Fibroblast of peridontal ligament (primary cell): ENCODE measurements at regions not wholly inside any gene's neighbourhood (a gene's known extent, or its start where the extent isn't known, plus 50 kb on each side); places are given as distances from the start of the nearest gene placed in this dataset.
"Not testable (repeated sequence)": the region's sequence is repeated elsewhere in the genome, so short reads cannot be mapped to it uniquely, and the experiment has no call there.

Experiments
- DNase-seq: peaks from one replicate; pipeline ENCODE4 v3.0.0-alpha.2; 2010; ENCODE audit errors: extremely low read depth

GRCh38 chr9:129435988-129436717 is 184.7 kb downstream of the C9orf50 start:
- no peak for DNase-seq

DNA sequence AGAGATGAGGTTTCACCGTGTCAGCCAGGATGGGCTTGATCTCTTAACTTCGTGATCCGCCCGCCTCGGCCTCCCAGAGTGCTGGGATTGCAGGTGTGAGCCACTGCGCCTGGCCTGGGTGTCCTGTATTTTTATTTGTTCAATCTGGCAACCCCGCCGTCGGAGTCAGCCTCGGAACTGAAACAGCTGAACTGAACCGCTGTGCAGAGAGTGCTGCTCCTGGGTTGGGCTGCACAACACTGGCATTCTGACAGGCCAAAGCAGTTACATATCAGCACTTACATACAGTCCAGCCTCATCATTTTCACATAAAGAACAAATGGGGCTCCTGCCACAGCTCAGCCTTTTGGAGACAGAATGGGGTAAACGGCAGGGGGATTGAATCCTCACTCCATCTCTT is 185.6 kb downstream of the C9orf50 start:
- DNase-seq: no peak

- no peak for DNase-seq
These were observed 186.7 kb downstream of the C9orf50 start for GRCh38 chr9:129434187-129434586.

DNA sequence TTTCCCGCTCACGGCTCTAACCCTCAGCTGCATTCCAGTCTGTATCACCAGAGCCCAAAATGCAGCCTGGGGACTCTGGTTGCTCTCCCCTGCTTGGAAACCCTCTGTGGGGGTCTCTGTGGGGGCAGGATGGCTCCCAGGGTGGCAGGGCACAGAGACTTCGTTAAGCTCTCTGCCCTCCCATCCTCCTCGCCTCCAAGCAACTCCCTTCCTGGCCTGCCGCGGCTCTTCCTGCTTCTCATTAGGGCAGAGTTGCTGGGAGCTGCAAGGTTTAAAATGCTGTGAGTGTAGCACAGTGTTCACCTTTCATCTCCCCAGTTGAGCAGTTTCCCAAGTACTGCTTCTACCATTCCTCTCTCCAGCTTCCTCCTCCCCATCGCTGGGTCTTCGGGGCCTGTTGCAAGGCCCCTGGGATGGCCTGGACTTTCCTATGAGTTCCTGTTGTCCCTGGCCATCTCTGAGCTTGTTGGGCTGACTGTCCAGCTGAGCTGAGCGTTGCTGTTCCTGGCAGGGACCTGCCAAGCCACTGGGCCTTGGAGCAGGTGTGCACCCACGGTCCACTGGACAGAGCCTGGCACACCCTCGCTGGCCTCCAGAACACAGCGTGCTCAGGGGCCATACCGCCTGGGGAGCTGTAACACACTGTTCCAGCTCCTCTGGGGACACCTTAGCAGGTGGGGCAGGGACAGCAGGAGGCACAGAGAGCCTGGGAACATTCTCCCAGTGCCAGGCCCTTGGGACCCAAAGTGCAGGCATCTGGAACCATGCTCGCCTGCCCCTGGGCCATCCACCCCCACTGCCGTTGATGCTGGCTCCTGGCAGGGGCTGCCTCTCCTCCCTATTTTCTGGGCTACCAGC is 188.4 kb downstream of the C9orf50 start:
- DNase-seq: no peak

- DNase-seq: no peak
These were observed 189.8 kb downstream of the C9orf50 start for GRCh38 chr9:129430940-129431643.

DNA sequence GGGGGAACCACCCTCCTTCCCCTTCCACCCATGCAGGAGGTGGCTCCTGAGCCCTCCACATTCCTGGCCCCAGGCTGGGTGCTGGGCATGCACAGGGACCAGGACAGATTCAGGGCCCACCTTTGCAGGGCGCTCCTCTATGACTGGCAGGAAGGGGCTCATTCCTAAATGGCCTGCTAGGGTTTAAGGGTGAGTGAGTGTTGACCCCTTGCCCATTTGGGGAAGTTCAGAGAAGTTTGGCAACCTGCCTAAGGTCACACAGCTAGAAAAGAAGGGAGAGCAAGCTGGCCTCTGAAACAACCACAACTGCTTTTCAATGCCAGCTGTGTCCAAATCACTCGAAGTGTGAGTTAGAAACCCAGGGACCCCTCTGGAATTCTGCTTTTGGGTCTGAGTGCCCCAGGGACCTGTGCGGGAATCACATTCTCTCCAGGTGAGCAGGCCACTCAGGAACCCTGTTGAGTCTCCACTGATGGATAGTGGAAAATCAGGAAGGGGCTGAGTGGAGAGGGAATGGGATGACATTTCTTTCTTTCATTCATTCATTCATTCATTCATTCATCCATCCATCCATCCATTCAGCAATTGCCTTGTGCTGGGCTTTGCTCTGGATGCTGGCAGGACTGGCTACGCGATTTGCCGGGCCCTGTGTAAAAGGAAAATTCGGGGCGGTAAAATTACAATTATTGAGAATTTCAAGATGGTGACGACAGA is 191.9 kb downstream of the C9orf50 start:
- DNase-seq: no peak

DNA sequence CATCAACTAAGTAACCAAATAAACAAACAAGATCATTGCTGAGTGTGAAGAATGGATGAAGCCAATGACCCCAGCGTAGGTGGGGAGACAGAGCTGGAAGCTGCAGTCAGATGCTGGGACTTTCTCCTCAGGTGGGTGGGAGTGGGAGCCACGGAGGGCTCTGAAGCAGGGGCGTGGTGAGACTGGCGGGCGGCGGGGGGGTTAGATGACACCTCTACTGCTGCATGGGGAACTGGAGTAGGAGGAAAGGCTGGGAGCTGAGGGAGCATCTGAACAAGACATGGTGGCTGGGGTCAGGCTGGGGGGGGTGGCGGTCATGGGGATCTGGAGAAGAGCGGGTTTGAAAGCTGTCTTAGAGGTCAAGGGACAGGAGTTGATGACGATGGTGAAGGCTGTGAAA is 193.8 kb downstream of the C9orf50 start:
- DNase-seq: no peak

- not testable (repeated sequence) for DNase-seq
These were observed 197.1 kb downstream of the C9orf50 start for GRCh38 chr9:129423755-129424154.

- no peak for DNase-seq
These were observed 197.7 kb downstream of the C9orf50 start for GRCh38 chr9:129423216-129423615.

DNA sequence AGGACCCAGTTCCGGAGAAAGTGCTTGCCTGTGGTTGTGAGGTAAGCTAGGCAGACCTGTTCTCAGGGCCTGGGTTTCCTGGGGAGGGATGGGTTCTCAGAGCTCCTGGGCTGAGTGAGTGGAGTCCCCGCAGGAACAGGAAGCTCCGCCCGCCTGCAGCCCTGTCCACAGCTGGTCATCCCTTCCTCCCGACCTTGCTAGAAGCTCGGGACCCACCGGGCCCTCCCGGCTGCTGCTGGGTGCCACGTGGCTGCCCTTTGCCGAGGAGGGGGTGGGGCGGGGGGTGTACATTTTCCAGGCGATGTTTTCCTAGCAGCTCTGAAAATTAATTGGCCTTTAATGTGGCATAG is 198.1 kb downstream of the C9orf50 start:
- DNase-seq: no peak

DNA sequence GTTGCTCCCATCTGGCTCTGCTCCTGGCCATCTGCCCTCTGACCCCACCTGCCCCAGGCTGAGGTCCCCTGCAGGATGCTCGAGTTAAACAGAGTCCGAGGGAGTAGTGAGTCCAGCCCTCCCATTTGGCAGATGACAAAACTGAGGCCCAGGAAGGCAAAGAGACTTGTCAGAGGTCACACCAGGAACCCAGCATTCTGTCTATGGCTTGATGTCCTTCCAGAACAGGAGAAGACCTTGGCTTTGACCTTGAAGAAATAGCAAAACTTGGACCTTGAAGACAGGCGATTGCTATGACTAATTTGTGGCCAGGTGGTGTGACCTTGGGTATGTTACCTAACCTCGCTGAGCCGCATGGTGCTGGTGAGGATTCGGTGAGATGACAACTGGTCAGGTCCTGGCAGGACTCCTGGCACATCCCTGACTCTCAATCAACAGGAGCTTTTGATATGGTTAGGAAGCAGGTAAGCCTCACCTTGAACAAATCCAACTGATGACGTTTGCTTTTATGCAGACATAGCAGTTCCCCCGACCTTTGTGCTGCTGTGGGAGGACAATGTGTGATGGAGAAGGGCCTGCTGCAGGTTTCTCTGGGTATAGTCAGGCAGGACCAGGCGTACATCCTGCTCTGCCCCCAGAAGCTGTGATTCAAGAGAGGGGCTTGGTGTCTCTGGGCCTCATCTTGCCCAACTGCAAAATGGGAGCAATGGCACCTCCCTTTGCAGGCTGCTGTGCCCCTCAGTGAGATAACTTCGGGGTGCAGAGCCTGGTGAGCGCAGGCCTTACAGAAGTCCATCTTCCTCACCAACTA is 198.7 kb downstream of the C9orf50 start:
- no peak for DNase-seq

GRCh38 chr9:129421371-129421770 is 199.5 kb downstream of the C9orf50 start:
- no peak for DNase-seq

DNA sequence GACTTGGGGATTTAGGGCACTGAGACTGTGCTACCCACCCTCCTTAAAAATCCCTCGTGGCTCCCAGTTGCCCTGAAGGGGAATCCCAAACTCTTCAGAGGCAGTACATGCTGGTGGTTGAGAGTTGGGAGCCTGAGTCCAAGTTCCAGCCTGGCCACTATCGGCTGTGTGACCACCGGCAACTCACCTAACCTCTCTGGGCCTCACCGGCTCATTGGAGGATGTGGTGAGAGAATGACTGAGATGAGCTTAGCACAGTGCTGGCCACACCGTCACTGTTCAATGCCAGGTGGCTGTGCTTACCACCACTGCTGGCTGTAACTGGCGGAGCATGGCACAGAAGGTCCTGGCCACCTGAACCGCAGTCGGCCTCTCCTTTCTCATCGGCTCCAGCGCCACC is 200.2 kb downstream of the C9orf50 start:
- DNase-seq: no peak

GRCh38 chr9:129419382-129419899 is 201.5 kb downstream of the C9orf50 start:
- DNase-seq: no peak

DNA sequence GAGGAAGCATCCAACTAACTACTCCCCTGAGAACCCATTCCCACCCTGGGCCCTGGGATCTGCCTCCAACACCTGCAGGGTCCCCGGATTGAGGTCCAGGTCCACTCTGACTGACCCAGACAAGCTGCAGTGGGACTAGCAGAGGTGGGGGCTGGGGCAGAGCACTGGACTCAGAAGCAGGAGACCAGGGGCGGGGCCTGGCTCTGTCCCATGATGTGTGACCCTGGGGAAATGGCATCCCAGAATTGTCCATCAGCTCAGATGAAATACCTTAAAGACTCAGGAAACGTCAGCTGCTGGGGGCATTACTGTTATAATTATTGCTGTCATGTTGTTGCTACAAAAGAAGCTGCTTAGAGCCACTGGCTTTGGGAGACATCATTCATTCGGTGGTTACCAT is 202.4 kb downstream of the C9orf50 start:
- no peak for DNase-seq

- DNase-seq: no peak
These were observed 203.9 kb downstream of the C9orf50 start for GRCh38 chr9:129416821-129417539.

DNA sequence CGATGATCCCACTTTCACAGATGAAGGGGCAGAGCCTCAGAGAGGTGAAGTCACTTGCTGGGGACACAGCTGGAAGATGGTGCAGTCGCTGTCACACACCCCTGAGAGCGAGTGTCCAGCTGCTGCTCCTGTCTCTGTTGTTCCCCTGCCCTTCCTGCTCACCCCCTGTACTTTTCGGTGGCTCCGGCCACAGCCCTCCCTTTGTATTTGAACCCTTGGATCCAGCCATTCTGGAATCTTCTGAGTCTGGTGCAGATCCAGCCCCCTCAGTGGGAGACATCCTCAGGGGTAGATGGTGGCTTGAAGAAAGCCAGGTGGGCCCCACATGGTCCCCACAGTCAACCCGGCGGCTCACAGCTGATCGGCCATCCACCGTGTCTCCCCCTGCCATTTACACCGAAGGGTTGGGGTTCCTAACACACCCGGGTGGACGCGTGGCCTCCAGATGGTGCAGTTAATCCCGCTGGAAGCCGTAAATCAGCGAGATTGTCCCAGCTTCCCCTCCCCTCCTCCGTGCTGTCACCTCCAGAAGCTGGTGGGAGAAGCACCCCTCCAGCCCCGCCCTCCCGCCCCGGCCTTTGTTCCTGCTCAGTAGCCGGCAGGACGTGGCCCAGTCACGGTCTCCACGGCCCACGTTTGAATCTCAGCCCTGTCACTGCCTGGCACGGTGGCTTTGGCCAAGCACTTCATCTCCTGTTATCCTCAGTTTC is 204.8 kb downstream of the C9orf50 start:
- DNase-seq: no peak

- DNase-seq: no peak
These were observed 205.6 kb downstream of the C9orf50 start for GRCh38 chr9:129414993-129415941.
